ENCODE measurements at regions not wholly inside any gene's neighbourhood (a gene's known extent, or its start where the extent isn't known, plus 50 kb on each side); places are given as distances from the start of the nearest gene placed in this dataset.

GRCh38 chr14:97489750-97490149 is 692.6 kb downstream of the VRK1 start:
- no peak overlapping the region for H3K9ac ChIP-seq (ENCODE audit: low read length)
- no peak overlapping the region for H2AFZ ChIP-seq (ENCODE audit: low read depth, low read length)
- no peak overlapping the region for H3K4me3 Mint-ChIP-seq (ENCODE audit: unreplicated experiment)
- no peak overlapping the region for H3K27ac Mint-ChIP-seq (ENCODE audit: unreplicated experiment)
- H3K4me3 ChIP-seq (ENCODE audit: insufficient read depth, low read depth, low read length), result no peak overlapping the region
- DNase-seq (ENCODE audit: low read depth), result no peak
- no peaks in the 10 kb centered on the region for H3K36me3 Mint-ChIP-seq (ENCODE audit: low read depth, unreplicated experiment)
- no peaks in the 10 kb centered on the region for H3K4me1 ChIP-seq (ENCODE audit: insufficient read depth, low read length)
- H3K27me3 Mint-ChIP-seq (ENCODE audit: low read depth, unreplicated experiment), result peaks cover 10% of the 10 kb centered on the region
- no peaks in the 10 kb centered on the region for H3K79me2 ChIP-seq (ENCODE audit: insufficient read depth, low read length)
- TF ChIP-seq EZH2 (IDR thresholded peaks at IDR 0.05; ENCODE audit: insufficient read depth, low read length) (no peak), CTCF (IDR thresholded peaks at IDR 0.05; ENCODE audit: insufficient read depth, low read depth, low read length) (no peak)
- no peaks in the 10 kb centered on the region for H4K20me1 ChIP-seq (ENCODE audit: insufficient read depth, low read length)
- H3K9me3 ChIP-seq (ENCODE audit: insufficient read depth, low read depth, low read length), result peaks cover 4% of the 10 kb centered on the region
- H3K27ac ChIP-seq (ENCODE audit: low read depth, low read length), result no peak overlapping the region
- H3K27me3 ChIP-seq (ENCODE audit: insufficient read depth, low read length), result no peaks in the 10 kb centered on the region
- H3K4me1 Mint-ChIP-seq (ENCODE audit: low read depth, unreplicated experiment), result no peaks in the 10 kb centered on the region
- no peak overlapping the region for H3K4me2 ChIP-seq (ENCODE audit: low read length)
- no peaks in the 10 kb centered on the region for H3K9me3 Mint-ChIP-seq (ENCODE audit: unreplicated experiment)
- FAIRE-seq, result no peak
- no peaks in the 10 kb centered on the region for H3K36me3 ChIP-seq (ENCODE audit: insufficient read depth, low read length)

- Histone ChIP-seq H3K9me3 (ENCODE audit: insufficient read depth, low read depth, low read length) (peaks cover 4% of the 10 kb centered on the region), H3K79me2 (ENCODE audit: insufficient read depth, low read length) (no peaks in the 10 kb centered on the region), H3K27me3 (ENCODE audit: insufficient read depth, low read length) (no peaks in the 10 kb centered on the region), H3K36me3 (ENCODE audit: insufficient read depth, low read length) (no peaks in the 10 kb centered on the region), H2AFZ (ENCODE audit: low read depth, low read length) (no peak overlapping the region), H3K4me1 (ENCODE audit: insufficient read depth, low read length) (no peaks in the 10 kb centered on the region), H3K4me3 (ENCODE audit: insufficient read depth, low read depth, low read length) (no peak overlapping the region), H3K9ac (ENCODE audit: low read length) (no peak overlapping the region), H4K20me1 (ENCODE audit: insufficient read depth, low read length) (no peaks in the 10 kb centered on the region), H3K27ac (ENCODE audit: low read depth, low read length) (no peak overlapping the region), H3K4me2 (ENCODE audit: low read length) (no peak overlapping the region)
- H3K27me3 Mint-ChIP-seq (ENCODE audit: low read depth, unreplicated experiment), result peaks cover 10% of the 10 kb centered on the region
- no peaks in the 10 kb centered on the region for H3K36me3 Mint-ChIP-seq (ENCODE audit: low read depth, unreplicated experiment)
- FAIRE-seq, result no peak
- H3K4me1 Mint-ChIP-seq (ENCODE audit: low read depth, unreplicated experiment), result no peaks in the 10 kb centered on the region
- TF ChIP-seq EZH2 (IDR thresholded peaks at IDR 0.05; ENCODE audit: insufficient read depth, low read length) (no peak), CTCF (IDR thresholded peaks at IDR 0.05; ENCODE audit: insufficient read depth, low read depth, low read length) (no peak)
- no peak for DNase-seq (ENCODE audit: low read depth)
- no peak overlapping the region for H3K4me3 Mint-ChIP-seq (ENCODE audit: unreplicated experiment)
- no peaks in the 10 kb centered on the region for H3K9me3 Mint-ChIP-seq (ENCODE audit: unreplicated experiment)
- no peak overlapping the region for H3K27ac Mint-ChIP-seq (ENCODE audit: unreplicated experiment)
Observed at GRCh38 chr14:97490521-97491070, 693.4 kb downstream of the VRK1 start.

GRCh38 chr14:97491697-97492096 is 694.5 kb downstream of the VRK1 start:
- no peak for FAIRE-seq
- Histone ChIP-seq H3K4me3 (ENCODE audit: insufficient read depth, low read depth, low read length) (no peak overlapping the region), H3K27me3 (ENCODE audit: insufficient read depth, low read length) (no peaks in the 10 kb centered on the region), H3K36me3 (ENCODE audit: insufficient read depth, low read length) (no peaks in the 10 kb centered on the region), H3K4me1 (ENCODE audit: insufficient read depth, low read length) (no peaks in the 10 kb centered on the region), H3K4me2 (ENCODE audit: low read length) (no peak overlapping the region), H3K27ac (ENCODE audit: low read depth, low read length) (no peak overlapping the region), H3K9me3 (ENCODE audit: insufficient read depth, low read depth, low read length) (peaks cover 4% of the 10 kb centered on the region), H3K79me2 (ENCODE audit: insufficient read depth, low read length) (no peaks in the 10 kb centered on the region), H4K20me1 (ENCODE audit: insufficient read depth, low read length) (no peaks in the 10 kb centered on the region), H3K9ac (ENCODE audit: low read length) (no peak overlapping the region), H2AFZ (ENCODE audit: low read depth, low read length) (no peak overlapping the region)
- no peak for DNase-seq (ENCODE audit: low read depth)
- Mint-ChIP-seq H3K9me3 (ENCODE audit: unreplicated experiment) (no peaks in the 10 kb centered on the region), H3K36me3 (ENCODE audit: low read depth, unreplicated experiment) (no peaks in the 10 kb centered on the region), H3K27me3 (ENCODE audit: low read depth, unreplicated experiment) (peaks cover 10% of the 10 kb centered on the region), H3K27ac (ENCODE audit: unreplicated experiment) (no peak overlapping the region), H3K4me1 (ENCODE audit: low read depth, unreplicated experiment) (no peaks in the 10 kb centered on the region), H3K4me3 (ENCODE audit: unreplicated experiment) (no peak overlapping the region)
- no peak for TF ChIP-seq EZH2 (IDR thresholded peaks at IDR 0.05; ENCODE audit: insufficient read depth, low read length)
- no peak for TF ChIP-seq CTCF (IDR thresholded peaks at IDR 0.05; ENCODE audit: insufficient read depth, low read depth, low read length)

All from astrocyte (in vitro differentiated cells and primary cell).